Inflammatory macrophage treated with lipopolysaccharide for 1 hour (primary cell): ENCODE measurements at regions not wholly inside any gene's neighbourhood (a gene's known extent, or its start where the extent isn't known, plus 50 kb on each side); places are given as distances from the start of the nearest gene placed in this dataset.

Experiments
- DNase-seq, 2 donors: peaks; one replicate each; pipeline ENCODE4 v3.0.0-alpha.2; 2020 to 2022

- no peak for DNase-seq
Observed at GRCh38 chr7:39890411-39890810, 59.6 kb upstream of the CDK13 start.

GRCh38 chr7:39891894-39892293 lies 58.2 kb upstream of the CDK13 start:
- DNase-seq, result no peak

- no peak for DNase-seq
Observed at GRCh38 chr7:39892361-39892760, 57.7 kb upstream of the CDK13 start.

- DNase-seq, result no peak
Observed at GRCh38 chr7:39894904-39895303, 55.2 kb upstream of the CDK13 start.

GRCh38 chr7:39896840-39897239 lies 53.2 kb upstream of the CDK13 start:
- no peak for DNase-seq

- DNase-seq, result no peak
Observed at GRCh38 chr7:39898867-39899266, 51.2 kb upstream of the CDK13 start.
